Karpas-422 (cell line): ENCODE measurements at regions not wholly inside any gene's neighbourhood (a gene's known extent, or its start where the extent isn't known, plus 50 kb on each side); places are given as distances from the start of the nearest gene placed in this dataset.

ENCODE experiments used
- DNase-seq: peaks from one replicate; pipeline ENCODE4 v3.0.0-alpha.2; 2015
- H2AFZ ChIP-seq: fragments of 200-600 bp; sonication (generic); 2 replicates; pipeline ENCODE4 v1.6.1; 2014; ENCODE audit warnings: antibody characterized with exemption, low read length, mixed read lengths
- H3K27ac ChIP-seq: fragments of 200-600 bp; sonication (generic); 2 replicates; pipeline ENCODE4 v1.5.1; 2014; ENCODE audit warnings: mild to moderate bottlenecking, low read length, moderate library complexity
- H3K27me3 ChIP-seq: fragments of 200-600 bp; sonication (generic); 2 replicates; pipeline ENCODE4 v1.6.1; 2014; ENCODE audit warnings: low read length, mixed read lengths
- H3K36me3 ChIP-seq: fragments of 200-600 bp; sonication (generic); 2 replicates; pipeline ENCODE4 v1.6.1; 2014; ENCODE audit warnings: low read length, mixed read lengths; ENCODE audit not compliant: insufficient read depth
- H3K4me1 ChIP-seq: fragments of 200-600 bp; sonication (generic); 2 replicates; pipeline ENCODE4 v1.6.1; 2014; ENCODE audit warnings: mild to moderate bottlenecking, low read length, mixed read lengths
- H3K4me2 ChIP-seq: fragments of 200-600 bp; sonication (generic); 2 replicates; pipeline ENCODE4 v1.6.1; 2014; ENCODE audit warnings: low read length, low read depth, mild to moderate bottlenecking; ENCODE audit not compliant: poor library complexity, severe bottlenecking
- H3K4me3 ChIP-seq: fragments of 200-600 bp; sonication (generic); 2 replicates; pipeline ENCODE4 v1.5.1; 2014; ENCODE audit warnings: mild to moderate bottlenecking, antibody characterized with exemption, low read length, mixed read lengths
- H3K79me2 ChIP-seq: fragments of 200-600 bp; sonication (generic); 2 replicates; pipeline ENCODE4 v1.6.1; 2014; ENCODE audit warnings: mild to moderate bottlenecking, low read length, mixed read lengths
- H3K9ac ChIP-seq: fragments of 200-600 bp; sonication (generic); 2 replicates; pipeline ENCODE4 v1.6.0; 2014; ENCODE audit warnings: low read length
- H3K9me2 ChIP-seq: fragments of 200-600 bp; sonication (generic), shearing (Covaris generic); replicated peaks from 2 replicates; pipeline ENCODE4 v1.6.0; 2014; ENCODE audit warnings: mild to moderate bottlenecking, low read length, moderate library complexity; ENCODE audit not compliant: insufficient read depth
- H3K9me3 ChIP-seq: fragments of 300-700, 200-600 bp; sonication (generic); 2 replicates; pipeline ENCODE4 v1.6.1; 2014; ENCODE audit warnings: low read length, mixed read lengths
- H4K20me1 ChIP-seq: fragments of 200-600 bp; sonication (generic); 2 replicates; pipeline ENCODE4 v1.6.1; 2014; ENCODE audit warnings: mild to moderate bottlenecking, antibody characterized with exemption, low read length, low read depth; ENCODE audit not compliant: insufficient read depth

DNA sequence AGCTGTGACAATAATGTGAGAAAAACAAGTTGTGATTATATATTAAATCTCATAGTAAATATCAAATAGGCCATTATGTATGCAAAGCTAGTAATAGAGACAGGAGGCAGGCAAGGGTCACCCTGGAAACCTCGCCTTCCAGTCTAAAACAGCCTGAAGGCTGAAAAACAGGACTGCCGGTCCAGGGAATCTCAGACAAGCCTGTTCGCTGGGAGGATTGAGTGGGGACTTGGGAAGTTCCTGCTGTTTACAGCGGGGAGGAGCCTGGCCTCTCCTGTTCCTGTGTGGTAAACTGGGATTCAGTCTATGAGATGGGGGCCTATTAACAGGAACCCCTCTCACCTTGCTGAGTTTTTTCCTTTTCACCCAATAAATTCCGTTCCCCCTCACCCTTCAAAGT lies 2317.3 kb downstream of the PCDH7 start:
- Histone ChIP-seq H3K36me3 (no peaks in the 10 kb centered on the region), H3K4me1 (no peaks in the 10 kb centered on the region)

DNA sequence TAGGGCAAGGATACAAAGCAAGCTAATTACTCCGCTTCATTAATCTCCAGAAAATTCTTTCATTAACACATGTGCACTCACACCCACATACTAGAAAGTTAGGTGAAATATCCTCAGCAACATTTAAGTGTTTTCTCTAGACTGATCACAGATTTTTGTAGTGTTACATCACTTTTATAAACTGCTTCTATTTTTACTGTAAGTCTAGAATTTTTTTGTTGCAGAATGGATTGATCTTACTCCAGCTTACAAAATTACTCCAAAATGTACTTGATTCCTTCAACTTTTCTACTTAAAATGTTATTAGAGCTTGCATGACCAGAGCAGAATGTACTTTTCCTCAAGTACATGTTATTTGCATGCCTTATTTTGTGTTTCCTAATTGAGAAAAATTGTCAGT lies 2325.2 kb downstream of the PCDH7 start:
- Histone ChIP-seq H3K9me2 (no peaks in the 10 kb centered on the region), H3K79me2 (no peaks in the 10 kb centered on the region), H3K4me2 (no peak overlapping the region), H3K36me3 (no peaks in the 10 kb centered on the region), H3K27ac (no peak overlapping the region), H3K4me3 (no peak overlapping the region), H3K9ac (no peak overlapping the region), H3K27me3 (no peaks in the 10 kb centered on the region), H3K9me3 (peaks cover 5% of the 10 kb centered on the region), H3K4me1 (no peaks in the 10 kb centered on the region), H2AFZ (no peak overlapping the region), H4K20me1 (no peaks in the 10 kb centered on the region)
- DNase-seq = no peak

More for the DNA sequence above, 2317.3 kb downstream of the PCDH7 start:
- peaks cover 38% of the 10 kb centered on the region for H3K9me3 ChIP-seq
- no peaks in the 10 kb centered on the region for H3K79me2 ChIP-seq
- no peaks in the 10 kb centered on the region for H3K27me3 ChIP-seq
- H3K4me2 ChIP-seq = no peak overlapping the region
- no peaks in the 10 kb centered on the region for H3K9me2 ChIP-seq
- no peak overlapping the region for H3K27ac ChIP-seq
- no peaks in the 10 kb centered on the region for H4K20me1 ChIP-seq
- no peak overlapping the region for H3K4me3 ChIP-seq
- DNase-seq = no peak
- no peak overlapping the region for H3K9ac ChIP-seq
- no peak overlapping the region for H2AFZ ChIP-seq

- Histone ChIP-seq H3K79me2 (no peaks in the 10 kb centered on the region), H3K4me2 (no peak overlapping the region), H3K9ac (no peak overlapping the region), H3K4me1 (no peaks in the 10 kb centered on the region), H3K9me3 (peaks cover 5% of the 10 kb centered on the region; the same call in 1 of the 2 replicates), H4K20me1 (no peaks in the 10 kb centered on the region), H3K27me3 (no peaks in the 10 kb centered on the region), H3K9me2 (no peaks in the 10 kb centered on the region), H3K36me3 (no peaks in the 10 kb centered on the region), H3K27ac (no peak overlapping the region), H2AFZ (no peak overlapping the region), H3K4me3 (no peak overlapping the region)
- DNase-seq = no peak
Observed at GRCh38 chr4:33052241-33052640, 2332.1 kb downstream of the PCDH7 start.

DNA sequence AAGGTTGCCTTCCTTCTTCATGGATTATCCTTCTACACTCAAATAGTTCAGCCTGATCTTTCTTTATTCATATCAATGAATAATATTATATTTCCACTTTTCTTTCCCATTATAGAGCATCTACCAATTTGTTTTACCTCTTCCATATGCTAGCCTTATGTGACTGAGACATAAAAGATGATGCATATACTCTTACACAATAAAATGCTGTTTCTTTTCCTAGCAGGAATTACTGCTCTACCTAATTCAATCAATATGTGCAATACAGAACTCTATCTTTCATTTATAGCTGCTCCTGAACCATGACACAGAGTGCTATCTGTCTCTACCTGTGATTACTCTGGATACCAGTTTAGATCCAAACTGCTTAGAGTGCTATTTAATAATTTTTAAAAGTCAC lies 2334.0 kb downstream of the PCDH7 start:
- Histone ChIP-seq H3K9me3 (peaks cover 15% of the 10 kb centered on the region), H3K79me2 (no peaks in the 10 kb centered on the region), H3K27me3 (no peaks in the 10 kb centered on the region), H2AFZ (no peak overlapping the region), H3K36me3 (no peaks in the 10 kb centered on the region), H3K27ac (no peak overlapping the region), H4K20me1 (no peaks in the 10 kb centered on the region), H3K4me1 (no peaks in the 10 kb centered on the region), H3K4me3 (no peak overlapping the region), H3K9ac (no peak overlapping the region), H3K9me2 (no peaks in the 10 kb centered on the region), H3K4me2 (no peak overlapping the region)
- no peak for DNase-seq

GRCh38 chr4:33054656-33055196 lies 2334.6 kb downstream of the PCDH7 start:
- H3K9me2 ChIP-seq = no peaks in the 10 kb centered on the region
- H2AFZ ChIP-seq = no peak overlapping the region
- H3K9me3 ChIP-seq = peaks cover 14% of the 10 kb centered on the region
- no peaks in the 10 kb centered on the region for H3K4me1 ChIP-seq
- H3K27ac ChIP-seq = no peak overlapping the region
- H3K9ac ChIP-seq = no peak overlapping the region
- no peak overlapping the region for H3K4me2 ChIP-seq
- H3K36me3 ChIP-seq = no peaks in the 10 kb centered on the region
- no peaks in the 10 kb centered on the region for H3K79me2 ChIP-seq
- no peaks in the 10 kb centered on the region for H3K27me3 ChIP-seq
- H4K20me1 ChIP-seq = no peaks in the 10 kb centered on the region
- H3K4me3 ChIP-seq = no peak overlapping the region
- DNase-seq = no peak

DNA sequence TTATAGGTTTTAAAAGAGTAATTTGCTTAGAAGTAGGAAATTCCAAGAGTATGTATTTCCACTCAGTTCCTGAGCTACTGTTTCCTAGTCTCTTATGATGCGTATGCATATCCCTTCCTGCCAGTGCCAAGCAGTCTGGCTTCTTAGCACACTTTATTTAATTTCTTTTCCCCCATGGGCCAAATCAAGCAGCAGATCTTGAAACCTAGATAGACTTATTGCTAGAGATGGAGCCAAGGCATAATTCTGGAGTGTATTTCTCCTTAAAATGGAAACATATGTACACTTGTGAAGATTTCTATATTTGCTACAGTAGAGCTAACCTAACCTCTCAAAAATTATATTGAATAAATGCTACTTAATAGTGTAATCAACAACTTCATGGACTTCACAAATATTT lies 2337.6 kb downstream of the PCDH7 start:
- Histone ChIP-seq H3K27ac (no peak overlapping the region), H3K9me2 (no peaks in the 10 kb centered on the region), H3K9ac (no peak overlapping the region), H3K4me2 (no peak overlapping the region), H3K27me3 (no peaks in the 10 kb centered on the region), H4K20me1 (no peaks in the 10 kb centered on the region), H3K79me2 (no peaks in the 10 kb centered on the region), H3K9me3 (peaks cover 14% of the 10 kb centered on the region), H3K4me3 (no peak overlapping the region), H3K4me1 (no peaks in the 10 kb centered on the region), H2AFZ (no peak overlapping the region), H3K36me3 (no peaks in the 10 kb centered on the region)
- DNase-seq = no peak

GRCh38 chr4:33058998-33059397 lies 2338.8 kb downstream of the PCDH7 start:
- Histone ChIP-seq H3K4me2 (no peak overlapping the region), H3K9me2 (no peaks in the 10 kb centered on the region), H3K27ac (no peak overlapping the region), H2AFZ (no peak overlapping the region), H3K9me3 (peaks cover 18% of the 10 kb centered on the region), H4K20me1 (no peaks in the 10 kb centered on the region), H3K4me1 (no peaks in the 10 kb centered on the region), H3K36me3 (no peaks in the 10 kb centered on the region), H3K27me3 (no peaks in the 10 kb centered on the region), H3K9ac (no peak overlapping the region), H3K79me2 (no peaks in the 10 kb centered on the region), H3K4me3 (no peak overlapping the region)
- DNase-seq = no peak

DNA sequence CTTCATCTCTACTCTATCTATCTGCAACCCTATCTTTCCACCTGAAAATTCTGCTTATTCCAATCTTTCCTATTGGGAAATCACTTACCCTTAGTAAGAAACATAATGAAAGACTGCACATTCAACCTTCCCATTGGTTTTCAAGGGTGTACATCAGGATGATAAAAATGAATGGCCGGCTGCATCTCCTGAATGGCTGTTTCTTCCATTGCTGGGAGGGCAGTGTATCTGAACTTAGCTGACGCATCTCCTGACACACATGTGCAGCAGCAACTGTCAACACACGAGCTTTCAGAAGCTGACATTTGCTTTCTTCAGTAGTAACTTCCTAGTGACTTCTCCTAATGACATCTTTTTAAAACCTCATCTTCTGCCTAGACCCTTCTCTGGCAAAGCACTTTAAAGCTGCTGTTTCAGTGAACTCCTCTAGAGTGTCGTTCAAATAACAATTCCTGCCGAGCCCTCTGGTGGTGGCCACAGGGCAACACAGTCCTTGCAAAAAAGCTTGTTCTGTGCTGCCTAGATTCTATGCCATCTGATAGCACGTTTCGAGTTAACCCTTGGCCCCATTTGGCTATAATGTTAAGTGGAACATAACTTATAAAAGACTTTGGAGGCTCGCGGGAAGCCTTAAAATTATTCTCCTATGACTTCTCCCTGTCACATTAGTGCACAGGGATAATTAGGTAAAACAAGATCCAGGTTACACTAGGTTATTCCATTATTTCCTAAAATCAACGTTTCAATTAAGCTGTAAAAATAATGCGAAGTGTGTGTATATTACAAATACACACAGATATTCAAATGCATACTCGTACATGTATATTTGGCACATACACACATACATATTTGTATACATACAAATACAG lies 2340.7 kb downstream of the PCDH7 start:
- no peak overlapping the region for H3K4me3 ChIP-seq
- no peak overlapping the region for H3K27ac ChIP-seq
- H4K20me1 ChIP-seq = no peaks in the 10 kb centered on the region
- peaks cover 21% of the 10 kb centered on the region for H3K9me3 ChIP-seq
- H2AFZ ChIP-seq = no peak overlapping the region
- H3K79me2 ChIP-seq = no peaks in the 10 kb centered on the region
- no peaks in the 10 kb centered on the region for H3K4me1 ChIP-seq
- H3K4me2 ChIP-seq = no peak overlapping the region
- DNase-seq = peak; percentile 71
- H3K9me2 ChIP-seq = no peaks in the 10 kb centered on the region
- no peaks in the 10 kb centered on the region for H3K27me3 ChIP-seq
- H3K9ac ChIP-seq = no peak overlapping the region
- no peaks in the 10 kb centered on the region for H3K36me3 ChIP-seq
